SK-N-SH (cell line): ENCODE measurements at regions not wholly inside any gene's neighbourhood (a gene's known extent, or its start where the extent isn't known, plus 50 kb on each side); places are given as distances from the start of the nearest gene placed in this dataset.

Source experiments
- CTCF ChIA-PET: fragments of 300-600, 350-600 bp; formaldehyde crosslinking; extraction: SDS; loops from one replicate; lab custom pipeline; 2021; lab: Yijun Ruan, JAX
- POLR2A ChIA-PET: fragments of 350-600 bp; sonication (Branson Sonifier 250); formaldehyde crosslinking; extraction: SDS; loops from one replicate; lab custom pipeline; 2020; ENCODE audit warnings: antibody characterized with exemption, inconsistent platforms; lab: Yijun Ruan, JAX
- DNase-seq: peaks from one replicate; pipeline ENCODE4 v3.0.0; 2012
- H2AFZ ChIP-seq: fragments of 200-600 bp; sonication (generic); 2 replicates; pipeline ENCODE4 v1.8.1; 2016; ENCODE audit warnings: antibody characterized with exemption, mild to moderate bottlenecking, low read depth
- H3F3A ChIP-seq: fragments of 200-600 bp; sonication (generic); replicated peaks from 2 replicates; pipeline ENCODE3; 2016; ENCODE audit warnings: antibody characterized with exemption, mild to moderate bottlenecking; ENCODE audit not compliant: insufficient read depth
- H3K27ac ChIP-seq, 2 experiments: fragments of 200-500 bp in 1 of 2; fragments of 200-600 bp in 1 of 2; sonication (Bioruptor generic) in 1 of 2; sonication (generic), shearing (Covaris generic) in 1 of 2; 2 replicates each; pipeline versions ENCODE4 v1.5.1 to v1.6.1; 2014 to 2016; ENCODE audit warnings: low read depth in 2 of 2, inconsistent platforms in 1 of 2, low read length in 1 of 2, mild to moderate bottlenecking in 1 of 2, mixed read lengths in 1 of 2
- H3K27me3 ChIP-seq: fragments of 200-600 bp; sonication (generic), shearing (Covaris generic); 2 replicates; pipeline ENCODE4 v1.6.1; 2016; ENCODE audit warnings: mixed run types; ENCODE audit not compliant: insufficient read depth
- H3K36me3 ChIP-seq, 2 experiments: fragments of 200-500 bp in 1 of 2; fragments of 200-600 bp in 1 of 2; sonication (Bioruptor generic) in 1 of 2; sonication (generic) in 1 of 2; replicated peaks in 1 of 2; 2 replicates each; pipeline versions ENCODE3 to v1.5.1; 2014 to 2016; ENCODE audit warnings: low read length in 1 of 2, mild to moderate bottlenecking in 1 of 2; ENCODE audit not compliant: insufficient read depth in 2 of 2, control insufficient read depth in 1 of 2
- H3K4me1 ChIP-seq, 2 experiments: fragments of 200-500 bp in 1 of 2; fragments of 200-600 bp in 1 of 2; sonication (Bioruptor generic) in 1 of 2; sonication (generic), shearing (Covaris generic) in 1 of 2; 2 replicates each; pipeline versions ENCODE4 v1.5.1 to v1.6.1; 2014 to 2016; ENCODE audit warnings: low read depth in 1 of 2, low read length in 1 of 2, mixed run types in 1 of 2; ENCODE audit not compliant: insufficient read depth in 2 of 2, control insufficient read depth in 1 of 2
- H3K4me2 ChIP-seq: fragments of 200-600 bp; sonication (generic), shearing (Covaris generic); 2 replicates; pipeline ENCODE4 v1.6.1; 2017; ENCODE audit warnings: mixed run types
- H3K4me3 ChIP-seq, 2 experiments: fragments of 200-500 bp in 1 of 2; fragments of 200-600 bp in 1 of 2; sonication (Bioruptor generic) in 1 of 2; sonication (generic), shearing (Covaris generic) in 1 of 2; 2 replicates each; pipeline versions ENCODE4 v1.5.1 to v1.8.1; 2014 to 2016; ENCODE audit warnings: low read depth in 2 of 2, inconsistent platforms in 1 of 2, low read length in 1 of 2, mild to moderate bottlenecking in 1 of 2, mixed read lengths in 1 of 2, moderate library complexity in 1 of 2
- H3K79me2 ChIP-seq: fragments of 200-600 bp; sonication (generic); 2 replicates; pipeline ENCODE4 v1.8.1; 2017; ENCODE audit warnings: mild to moderate bottlenecking; ENCODE audit not compliant: insufficient read depth
- H3K9ac ChIP-seq: fragments of 200-600 bp; sonication (generic); 2 replicates; pipeline ENCODE4 v1.6.1; 2017; ENCODE audit warnings: mixed run types
- H3K9me2 ChIP-seq: fragments of 200-600 bp; sonication (generic); 2 replicates; pipeline ENCODE4 v1.6.1; 2017; ENCODE audit warnings: mixed run types
- H3K9me3 ChIP-seq: fragments of 200-600 bp; sonication (generic); 2 replicates; pipeline ENCODE4 v1.6.1; 2017; ENCODE audit warnings: mixed run types, mild to moderate bottlenecking, moderate library complexity
- H4K20me1 ChIP-seq: fragments of 200-600 bp; sonication (generic); 2 replicates; pipeline ENCODE4 v1.6.1; 2017; ENCODE audit warnings: mild to moderate bottlenecking, mixed run types; ENCODE audit not compliant: insufficient read depth
- ELF1 ChIP-seq: IDR thresholded peaks from 2 replicates; pipeline ENCODE4 v1.4.0; 2012
- EZH2phosphoT487 ChIP-seq: fragments of 200-600 bp; sonication (generic); IDR thresholded peaks from 2 replicates; pipeline ENCODE4 v1.6.1; 2017; ENCODE audit warnings: low read depth, mixed run types, mild to moderate bottlenecking, antibody characterized with exemption, moderate library complexity, borderline replicate concordance
- FOSL2 ChIP-seq: IDR thresholded peaks from 2 replicates; pipeline ENCODE4 v1.4.0; 2012; ENCODE audit warnings: low read depth, mild to moderate bottlenecking, moderate library complexity, borderline replicate concordance
- FOXJ3 ChIP-seq: sonication (generic); formaldehyde crosslinking; IDR thresholded peaks from 2 replicates; pipeline ENCODE4 v1.5.1; 2020; ENCODE audit warnings: mild to moderate bottlenecking, missing genetic modification reagents
- FOXM1 ChIP-seq: IDR thresholded peaks from 2 replicates; pipeline ENCODE4 v1.4.0; 2012; ENCODE audit warnings: low read depth, mild to moderate bottlenecking
- GABPA ChIP-seq: IDR thresholded peaks from 2 replicates; pipeline ENCODE4 v1.4.0; 2012; ENCODE audit warnings: low read depth, mild to moderate bottlenecking
- MAX ChIP-seq: IDR thresholded peaks from 2 replicates; pipeline ENCODE4 v1.4.0; 2012; ENCODE audit warnings: low read depth
- MXI1 ChIP-seq: IDR thresholded peaks from 2 replicates; pipeline ENCODE4 v1.6.1; 2012; ENCODE audit warnings: mild to moderate bottlenecking, low read depth, low read length, improper control_type of control experiment
- POLR2AphosphoS5 ChIP-seq: IDR thresholded peaks from 2 replicates; pipeline ENCODE4 v1.6.1; 2012; ENCODE audit warnings: low read depth, low read length
- RAD21 ChIP-seq: IDR thresholded peaks from 2 replicates; pipeline ENCODE4 v1.6.1; 2012; ENCODE audit warnings: mild to moderate bottlenecking, low read length
- RFX5 ChIP-seq: IDR thresholded peaks from 2 replicates; pipeline ENCODE4 v1.6.1; 2012; ENCODE audit warnings: mild to moderate bottlenecking, improper control_type of control experiment, low read length
- RXRA ChIP-seq: IDR thresholded peaks from 2 replicates; pipeline ENCODE4 v1.4.0; 2012; ENCODE audit warnings: low read depth, mild to moderate bottlenecking, borderline replicate concordance
- SIN3A ChIP-seq: IDR thresholded peaks from 2 replicates; pipeline ENCODE4 v1.6.1; 2012; ENCODE audit warnings: low read depth, mild to moderate bottlenecking, low read length, moderate library complexity, borderline replicate concordance
- SMC3 ChIP-seq: IDR thresholded peaks from 2 replicates; pipeline ENCODE4 v1.6.1; 2012; ENCODE audit warnings: low read depth, low read length, improper control_type of control experiment
- TAF1 ChIP-seq: IDR thresholded peaks from 2 replicates; pipeline ENCODE4 v1.6.1; 2012; ENCODE audit warnings: low read depth, mild to moderate bottlenecking, low read length, moderate library complexity, borderline replicate concordance
- TCF12 ChIP-seq: IDR thresholded peaks from 2 replicates; pipeline ENCODE4 v1.4.0; 2012
- YY1 ChIP-seq: IDR thresholded peaks from 2 replicates; pipeline ENCODE4 v1.4.0; 2012; ENCODE audit warnings: low read depth, mild to moderate bottlenecking
- WGBS: methylation state at CpG from one replicate; pipeline ENCODE4 v1.1.6; 2017; ENCODE audit warnings: low lambda C conversion rate; 5-methylcytosine and 5-hydroxymethylcytosine counted together
- TF ChIP-seq, protein P1 (sequence below): fragments of 150-350 bp; IDR thresholded peaks from 2 replicates; pipeline ENCODE4 v1.6.1; 2016; ENCODE audit warnings: mild to moderate bottlenecking, low read depth, low read length
- TF ChIP-seq, protein P2 (sequence below): IDR thresholded peaks from 2 replicates; pipeline ENCODE4 v1.4.0; 2012; ENCODE audit warnings: low read depth, borderline replicate concordance
- TF ChIP-seq, protein P3 (sequence below): fragments of 150-350 bp; IDR thresholded peaks from 2 replicates; pipeline ENCODE4 v1.6.1; 2017; ENCODE audit warnings: antibody characterized with exemption, low read length, low read depth, borderline replicate concordance

DNA sequence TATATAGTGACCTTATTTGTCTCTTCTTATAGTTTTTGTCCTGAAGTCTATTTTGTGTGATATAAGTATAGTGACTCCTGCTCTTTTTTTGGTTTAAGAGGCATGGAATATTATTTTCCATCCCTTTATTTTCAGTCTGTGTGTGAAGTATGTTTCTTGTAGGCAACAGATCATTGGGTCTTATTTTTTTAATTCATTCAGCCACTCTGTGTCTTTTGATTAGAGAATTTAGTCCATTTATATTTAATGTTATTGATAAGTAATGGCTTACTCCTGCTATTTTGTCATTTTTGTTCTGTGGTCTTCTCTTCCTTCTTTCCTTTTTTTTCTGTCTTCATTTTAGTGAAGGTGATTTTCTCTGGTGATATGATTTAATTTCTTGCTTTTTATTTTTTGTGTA is 51.4 kb upstream of the TOP1 start:
- Histone ChIP-seq H3K79me2 (no peaks in the 10 kb centered on the region), H3K4me3 (no peak overlapping the region), H2AFZ (no peak overlapping the region), H3K27ac (no peak overlapping the region), H3K9me3 (peaks cover 23% of the 10 kb centered on the region), H3K4me1 (no peaks in the 10 kb centered on the region), H3K27me3 (no peaks in the 10 kb centered on the region), H3K9ac (no peak overlapping the region), H3F3A (no peaks in the 10 kb centered on the region), H3K4me2 (no peak overlapping the region), H3K36me3 (no peaks in the 10 kb centered on the region), H4K20me1 (no peaks in the 10 kb centered on the region), H3K9me2 (no peaks in the 10 kb centered on the region)
- ChIA-PET CTCF (interaction anchor here (0.8 to 2.2 kb wide), 4 partner anchors 9 to 362 kb away, joined by 3 to 6 read pairs (median 4); no protein-coding TSS in a partner anchor), POLR2A (no interaction called here)
- DNase-seq = no peak
- TF ChIP-seq EZH2phosphoT487 = no peak
- TF ChIP-seq MAX = no peak
- TF ChIP-seq, protein P1, sequence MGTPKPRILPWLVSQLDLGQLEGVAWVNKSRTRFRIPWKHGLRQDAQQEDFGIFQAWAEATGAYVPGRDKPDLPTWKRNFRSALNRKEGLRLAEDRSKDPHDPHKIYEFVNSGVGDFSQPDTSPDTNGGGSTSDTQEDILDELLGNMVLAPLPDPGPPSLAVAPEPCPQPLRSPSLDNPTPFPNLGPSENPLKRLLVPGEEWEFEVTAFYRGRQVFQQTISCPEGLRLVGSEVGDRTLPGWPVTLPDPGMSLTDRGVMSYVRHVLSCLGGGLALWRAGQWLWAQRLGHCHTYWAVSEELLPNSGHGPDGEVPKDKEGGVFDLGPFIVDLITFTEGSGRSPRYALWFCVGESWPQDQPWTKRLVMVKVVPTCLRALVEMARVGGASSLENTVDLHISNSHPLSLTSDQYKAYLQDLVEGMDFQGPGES = no peak
- TF ChIP-seq RXRA = no peak
- TF ChIP-seq, protein P2, sequence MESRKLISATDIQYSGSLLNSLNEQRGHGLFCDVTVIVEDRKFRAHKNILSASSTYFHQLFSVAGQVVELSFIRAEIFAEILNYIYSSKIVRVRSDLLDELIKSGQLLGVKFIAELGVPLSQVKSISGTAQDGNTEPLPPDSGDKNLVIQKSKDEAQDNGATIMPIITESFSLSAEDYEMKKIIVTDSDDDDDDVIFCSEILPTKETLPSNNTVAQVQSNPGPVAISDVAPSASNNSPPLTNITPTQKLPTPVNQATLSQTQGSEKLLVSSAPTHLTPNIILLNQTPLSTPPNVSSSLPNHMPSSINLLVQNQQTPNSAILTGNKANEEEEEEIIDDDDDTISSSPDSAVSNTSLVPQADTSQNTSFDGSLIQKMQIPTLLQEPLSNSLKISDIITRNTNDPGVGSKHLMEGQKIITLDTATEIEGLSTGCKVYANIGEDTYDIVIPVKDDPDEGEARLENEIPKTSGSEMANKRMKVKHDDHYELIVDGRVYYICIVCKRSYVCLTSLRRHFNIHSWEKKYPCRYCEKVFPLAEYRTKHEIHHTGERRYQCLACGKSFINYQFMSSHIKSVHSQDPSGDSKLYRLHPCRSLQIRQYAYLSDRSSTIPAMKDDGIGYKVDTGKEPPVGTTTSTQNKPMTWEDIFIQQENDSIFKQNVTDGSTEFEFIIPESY = no peak
- TF ChIP-seq ELF1 = no peak
- TF ChIP-seq TCF12 = no peak
- no peak for TF ChIP-seq YY1

DNA sequence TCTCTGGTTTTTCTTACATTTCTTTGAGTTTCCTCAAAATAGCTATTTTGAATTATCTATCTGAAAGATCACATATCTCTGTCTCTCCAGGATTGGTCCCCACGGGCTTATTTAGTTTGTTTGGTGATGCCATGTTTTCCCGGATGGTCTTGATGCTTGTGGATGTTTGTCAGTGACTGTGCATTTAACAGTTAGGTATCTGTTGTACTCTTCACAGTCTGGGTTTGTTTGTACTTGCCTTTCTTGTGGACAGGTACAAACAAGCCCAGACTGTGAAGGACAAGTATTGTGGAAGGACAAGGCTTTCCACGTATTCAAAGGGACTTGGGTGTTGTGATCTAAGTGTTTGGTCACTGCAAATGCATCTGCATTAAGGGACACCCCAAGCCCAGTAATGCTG is 49.9 kb upstream of the TOP1 start:
- no peak overlapping the region for H3K27ac ChIP-seq
- H3K27me3 ChIP-seq = no peaks in the 10 kb centered on the region
- H4K20me1 ChIP-seq = no peaks in the 10 kb centered on the region
- 42% methylated on average over 3 of the region's 3 CpGs for WGBS
- peaks cover 23% of the 10 kb centered on the region for H3K9me3 ChIP-seq
- no peak overlapping the region for H3K4me3 ChIP-seq
- H2AFZ ChIP-seq = no peak overlapping the region
- DNase-seq = no peak
- H3K9ac ChIP-seq = no peak overlapping the region
- no peaks in the 10 kb centered on the region for H3K4me1 ChIP-seq
- ChIA-PET CTCF (interaction anchor here (1.2 to 2.6 kb wide), 3 partner anchors 10 to 116 kb away, joined by 3 to 10 read pairs (median 6); no protein-coding TSS in a partner anchor), POLR2A (no interaction called here)
- no peaks in the 10 kb centered on the region for H3K79me2 ChIP-seq
- H3K36me3 ChIP-seq = no peaks in the 10 kb centered on the region
- no peaks in the 10 kb centered on the region for H3K9me2 ChIP-seq
- no peak overlapping the region for H3K4me2 ChIP-seq
- no peaks in the 10 kb centered on the region for H3F3A ChIP-seq
- no peak for TF ChIP-seq MXI1
- TF ChIP-seq EZH2phosphoT487 = no peak
- TF ChIP-seq POLR2AphosphoS5 = no peak
- no peak for TF ChIP-seq SMC3
- no peak for TF ChIP-seq MAX
- TF ChIP-seq FOXM1 = no peak
- TF ChIP-seq RFX5 = no peak
- no peak for TF ChIP-seq FOSL2
- TF ChIP-seq, protein P3, sequence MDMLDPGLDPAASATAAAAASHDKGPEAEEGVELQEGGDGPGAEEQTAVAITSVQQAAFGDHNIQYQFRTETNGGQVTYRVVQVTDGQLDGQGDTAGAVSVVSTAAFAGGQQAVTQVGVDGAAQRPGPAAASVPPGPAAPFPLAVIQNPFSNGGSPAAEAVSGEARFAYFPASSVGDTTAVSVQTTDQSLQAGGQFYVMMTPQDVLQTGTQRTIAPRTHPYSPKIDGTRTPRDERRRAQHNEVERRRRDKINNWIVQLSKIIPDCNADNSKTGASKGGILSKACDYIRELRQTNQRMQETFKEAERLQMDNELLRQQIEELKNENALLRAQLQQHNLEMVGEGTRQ = no peak
- no peak for TF ChIP-seq TAF1
- TF ChIP-seq FOXJ3 (CRISPR knock-in tag) = no peak
- TF ChIP-seq RAD21 = no peak
- TF ChIP-seq, protein P1 = no peak
- no peak for TF ChIP-seq GABPA
- no peak for TF ChIP-seq SIN3A
